Caco-2 (cell line): ENCODE measurements at regions not wholly inside any gene's neighbourhood (a gene's known extent, or its start where the extent isn't known, plus 50 kb on each side); places are given as distances from the start of the nearest gene placed in this dataset.

Source experiments
- BruUV-seq: library from RNA; stranded (reverse); fragments of 400-500 nt; replicated peaks from 2 replicates; lab custom pipeline; 2021; lab: Mats Ljungman, UMichigan
- CTCF ChIA-PET: fragments of 300-600 bp; sonication (Branson Sonifier 250); formaldehyde crosslinking; loops from one replicate; lab custom pipeline; 2022; ENCODE audit warnings: antibody characterized with exemption; lab: Charles Lee
- POLR2A ChIA-PET: fragments of 300-600 bp; sonication (Branson Sonifier 250); formaldehyde crosslinking; loops from one replicate; lab custom pipeline; 2022; ENCODE audit warnings: antibody characterized with exemption; lab: Charles Lee
- DNase-seq, 2 experiments: peaks; one replicate each; pipeline versions ENCODE4 v3.0.0 to v3.0.0-alpha.2; 2020 to 2022
- H3K27me3 ChIP-seq: replicated peaks from 2 replicates; pipeline ENCODE4 v1.6.0; 2011; ENCODE audit warnings: low read length; ENCODE audit not compliant: control insufficient read depth, insufficient read depth
- H3K36me3 ChIP-seq: 2 replicates; pipeline ENCODE4 v1.5.1; 2011; ENCODE audit warnings: low read length; ENCODE audit not compliant: control insufficient read depth, insufficient read depth
- H3K4me1 ChIP-seq: fragments of 250-450 bp; sonication (Bioruptor Pico); 2 replicates; pipeline ENCODE4 v1.5.1; 2020; ENCODE audit warnings: mild to moderate bottlenecking
- H3K4me3 ChIP-seq: 2 replicates; pipeline ENCODE4 v1.5.1; 2011; ENCODE audit warnings: low read depth, mild to moderate bottlenecking, control low read depth, low read length
- H3K9me3 ChIP-seq: fragments of 250-450 bp; sonication (Bioruptor Pico); 2 replicates; pipeline ENCODE4 v1.5.1; 2020; ENCODE audit warnings: mild to moderate bottlenecking, moderate library complexity
- H3K27ac Mint-ChIP-seq: one replicate; pipeline ENCODE4 v1.8.0; 2022; ENCODE audit warnings: mixed read lengths; ENCODE audit not compliant: unreplicated experiment
- H3K27me3 Mint-ChIP-seq: one replicate; pipeline ENCODE4 v1.8.0; 2022; ENCODE audit warnings: mixed read lengths; ENCODE audit not compliant: insufficient read depth, unreplicated experiment
- H3K36me3 Mint-ChIP-seq: one replicate; pipeline ENCODE4 v1.8.0; 2022; ENCODE audit warnings: mild to moderate bottlenecking, mixed read lengths; ENCODE audit not compliant: insufficient read depth, unreplicated experiment
- H3K4me1 Mint-ChIP-seq: one replicate; pipeline ENCODE4 v1.8.0; 2022; ENCODE audit warnings: low read depth, mixed read lengths; ENCODE audit not compliant: unreplicated experiment
- H3K4me3 Mint-ChIP-seq: one replicate; pipeline ENCODE4 v1.8.0; 2022; ENCODE audit warnings: mild to moderate bottlenecking, moderate library complexity, mixed read lengths; ENCODE audit not compliant: unreplicated experiment
- H3K9me3 Mint-ChIP-seq: one replicate; pipeline ENCODE4 v1.8.0; 2022; ENCODE audit warnings: mixed read lengths; ENCODE audit not compliant: unreplicated experiment
- CTCF ChIP-seq, 2 experiments: fragments of 200-600 bp in 1 of 2; IDR thresholded peaks; 1 replicate in 1 of 2; 2 replicates in 1 of 2; pipeline versions ENCODE4 v1.5.1 to v1.8.0; 2011 to 2022; ENCODE audit warnings: antibody characterized with exemption in 1 of 2, control low read depth in 1 of 2, inconsistent platforms in 1 of 2, low read depth in 1 of 2, low read length in 1 of 2, mild to moderate bottlenecking in 1 of 2, moderate library complexity in 1 of 2; ENCODE audit not compliant: insufficient read depth in 1 of 2, severe bottlenecking in 1 of 2, unreplicated experiment in 1 of 2
- intact Hi-C: fragments of 100-400 bp; cut with micrococcal nuclease; formaldehyde crosslinking; loops from one replicate; pipeline ENCODE4 v1.10.0; 2022; ENCODE audit not compliant: unreplicated experiment

DNA sequence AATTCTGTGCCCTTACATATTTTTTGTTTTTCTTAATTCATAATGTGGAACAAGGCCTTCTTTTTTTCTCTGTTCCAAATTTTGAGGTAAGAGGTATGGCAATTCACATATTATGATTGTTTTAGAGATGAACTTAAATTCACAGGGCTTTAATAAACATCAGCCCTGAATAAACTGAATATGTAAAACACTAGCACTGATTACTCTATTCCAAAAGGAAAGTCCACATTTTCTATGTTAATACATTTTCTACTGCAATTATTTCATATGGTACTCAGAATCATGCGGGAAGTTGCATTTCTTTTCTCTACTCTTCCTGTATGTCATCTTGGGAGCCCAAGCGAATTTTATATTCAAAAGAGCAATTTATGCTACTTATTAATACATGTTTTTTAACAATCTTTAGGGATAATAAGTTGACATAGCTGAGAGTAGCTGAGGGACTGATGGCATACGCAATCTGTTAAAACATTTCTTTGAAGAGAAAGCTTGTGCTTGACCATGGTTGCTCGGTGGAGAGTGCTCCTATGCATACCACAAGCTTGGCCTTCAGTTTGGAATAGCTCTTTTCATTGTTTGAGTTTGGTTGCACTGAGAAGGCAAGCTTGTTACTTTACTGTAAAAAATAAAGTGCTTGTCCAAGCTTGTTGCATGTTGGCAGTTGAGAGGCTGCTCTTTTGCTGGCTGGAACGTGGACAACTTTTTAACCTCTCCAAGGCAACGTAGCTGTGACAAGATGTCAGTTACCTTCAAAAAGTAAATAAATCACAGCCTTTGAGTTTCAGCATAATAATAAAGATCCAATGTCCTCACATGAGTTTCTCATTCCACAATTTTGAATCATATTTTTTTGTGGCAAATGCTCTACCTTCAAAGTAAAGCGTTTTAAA, 196.3 kb upstream of the SPRY1 start:
- no peak overlapping the region for H3K27ac Mint-ChIP-seq
- no peak for DNase-seq
- no peak for TF ChIP-seq CTCF (IDR thresholded peaks at IDR 0.05; ENCODE audit: insufficient read depth in 1 of 2, low read depth in 1 of 2, low read length in 1 of 2, severe bottlenecking in 1 of 2, unreplicated experiment in 1 of 2)
- no peaks in the 10 kb centered on the region for H3K27me3 Mint-ChIP-seq
- no peak overlapping the region for H3K4me3 ChIP-seq
- BruUV-seq = no TSS peak
- intact Hi-C loops = no loop called here
- POLR2A ChIA-PET = no interaction called here
- H3K9me3 Mint-ChIP-seq = no peaks in the 10 kb centered on the region
- 0 out of 2 replicates have a peak, but pooled peaks cover 4% of the 10 kb centered on the region for H3K4me1 ChIP-seq
- no peaks in the 10 kb centered on the region for H3K27me3 ChIP-seq
- CTCF ChIA-PET = no interaction called here
- H3K36me3 Mint-ChIP-seq = no peaks in the 10 kb centered on the region
- no peak overlapping the region for H3K4me3 Mint-ChIP-seq
- H3K36me3 ChIP-seq = no peaks in the 10 kb centered on the region
- H3K9me3 ChIP-seq = no peaks in the 10 kb centered on the region
- H3K4me1 Mint-ChIP-seq = no peaks in the 10 kb centered on the region

DNA sequence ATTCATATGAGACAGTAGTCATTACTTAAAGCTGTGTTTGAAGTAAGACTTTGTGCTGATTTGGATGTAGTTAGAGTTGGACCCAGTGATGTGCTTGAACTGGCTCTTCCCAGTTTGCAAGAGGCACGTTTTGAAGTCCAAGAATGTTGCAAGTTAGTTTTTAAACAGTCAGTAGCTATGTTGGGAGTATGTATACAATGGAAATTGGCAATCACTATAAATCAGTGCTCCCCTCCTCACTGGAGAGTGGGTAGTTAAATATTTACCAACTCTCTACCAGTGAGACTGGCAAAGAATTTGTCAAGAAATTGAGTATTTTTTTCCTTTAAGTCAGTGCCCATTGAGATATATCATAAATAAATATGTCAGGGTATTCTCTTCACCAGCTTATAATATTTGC, 191.9 kb upstream of the SPRY1 start:
- no TSS peak for BruUV-seq
- Histone ChIP-seq H3K9me3 (no peaks in the 10 kb centered on the region), H3K4me3 (no peak overlapping the region), H3K4me1 (0 out of 2 replicates have a peak, but pooled peaks cover 4% of the 10 kb centered on the region), H3K27me3 (no peaks in the 10 kb centered on the region), H3K36me3 (no peaks in the 10 kb centered on the region)
- Mint-ChIP-seq H3K4me3 (no peak overlapping the region), H3K4me1 (no peaks in the 10 kb centered on the region), H3K27me3 (no peaks in the 10 kb centered on the region), H3K9me3 (no peaks in the 10 kb centered on the region), H3K27ac (no peak overlapping the region), H3K36me3 (no peaks in the 10 kb centered on the region)
- intact Hi-C loops = no loop called here
- TF ChIP-seq CTCF (IDR thresholded peaks at IDR 0.05; ENCODE audit: insufficient read depth in 1 of 2, low read depth in 1 of 2, low read length in 1 of 2, severe bottlenecking in 1 of 2, unreplicated experiment in 1 of 2) = no peak
- DNase-seq = no peak
- CTCF ChIA-PET = no interaction called here
- POLR2A ChIA-PET = no interaction called here

- POLR2A ChIA-PET = no interaction called here
- H3K36me3 Mint-ChIP-seq = no peaks in the 10 kb centered on the region
- no peak for TF ChIP-seq CTCF (IDR thresholded peaks at IDR 0.05; ENCODE audit: insufficient read depth in 1 of 2, low read depth in 1 of 2, low read length in 1 of 2, severe bottlenecking in 1 of 2, unreplicated experiment in 1 of 2)
- H3K4me1 Mint-ChIP-seq = no peaks in the 10 kb centered on the region
- H3K4me3 Mint-ChIP-seq = no peak overlapping the region
- H3K27me3 Mint-ChIP-seq = no peaks in the 10 kb centered on the region
- Histone ChIP-seq H3K4me1 (0 out of 2 replicates have a peak, but pooled peaks cover 4% of the 10 kb centered on the region), H3K4me3 (no peak overlapping the region), H3K9me3 (no peaks in the 10 kb centered on the region), H3K36me3 (no peaks in the 10 kb centered on the region), H3K27me3 (no peaks in the 10 kb centered on the region)
- intact Hi-C loops = no loop called here
- CTCF ChIA-PET = no interaction called here
- no peak for DNase-seq
- H3K27ac Mint-ChIP-seq = no peak overlapping the region
- BruUV-seq = no TSS peak
- no peaks in the 10 kb centered on the region for H3K9me3 Mint-ChIP-seq
Observed at GRCh38 chr4:123206016-123206415, 190.6 kb upstream of the SPRY1 start.
